ENCODE measurements at regions not wholly inside any gene's neighbourhood (a gene's known extent, or its start where the extent isn't known, plus 50 kb on each side); places are given as distances from the start of the nearest gene placed in this dataset.

DNA sequence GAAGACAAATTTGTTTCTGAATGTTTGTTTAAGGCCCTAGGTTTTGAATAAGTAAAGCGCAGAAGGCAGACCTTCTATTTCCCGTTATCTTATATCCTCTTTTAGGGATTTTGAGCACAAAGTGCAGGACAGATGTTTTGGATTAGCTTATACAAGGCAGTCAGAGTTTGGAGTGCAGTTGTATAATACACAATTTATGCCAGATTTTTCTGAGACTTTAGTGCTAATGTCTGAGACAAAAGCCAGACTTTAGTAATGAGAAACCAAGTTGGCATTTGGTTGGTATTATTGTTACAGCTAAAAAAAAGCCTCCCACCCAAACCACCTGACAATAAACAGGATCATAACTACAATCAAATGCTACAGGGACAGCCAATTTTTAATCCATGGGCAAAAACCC, 309.9 kb upstream of the SATB1 start:
- H3K4me3 Mint-ChIP-seq = no peak overlapping the region
- no peak overlapping the region for H3K27ac Mint-ChIP-seq
- ATAC-seq (ENCODE audit: low read depth) (no peak), DNase-seq (no peak)
- peaks cover 41% of the 10 kb centered on the region for H3K36me3 Mint-ChIP-seq
- POLR2A ChIA-PET = interaction anchor here (2.3 kb wide), 1 partner anchor 8 kb away, joined by 6 read pairs; no protein-coding TSS in a partner anchor
- H3K9me3 Mint-ChIP-seq = peaks cover 10% of the 10 kb centered on the region
- peaks cover 56% of the 10 kb centered on the region for H3K4me1 Mint-ChIP-seq
- no peaks in the 10 kb centered on the region for H3K27me3 Mint-ChIP-seq

DNA sequence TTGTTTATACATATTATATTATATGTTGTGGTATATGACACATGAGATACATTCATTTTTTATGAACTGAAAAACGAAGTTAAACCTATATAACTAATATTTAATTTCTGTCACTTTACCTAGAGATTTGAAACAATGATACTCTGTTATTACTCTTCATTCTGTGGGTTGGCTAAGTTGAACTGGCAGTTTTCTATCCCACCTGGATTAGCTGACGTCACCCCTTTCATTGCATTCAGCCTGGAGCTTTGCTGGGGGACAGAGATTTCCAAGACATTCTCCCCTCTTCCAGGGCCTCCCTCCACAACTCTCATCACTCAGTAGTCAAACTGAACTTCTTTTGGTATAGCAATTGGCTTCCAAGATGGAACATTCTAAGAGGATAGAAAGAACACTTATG, 309.2 kb upstream of the SATB1 start:
- POLR2A ChIA-PET = no interaction called here
- no peak for DNase-seq
- Mint-ChIP-seq H3K36me3 (peaks cover 41% of the 10 kb centered on the region), H3K4me1 (peaks cover 54% of the 10 kb centered on the region), H3K9me3 (peaks cover 10% of the 10 kb centered on the region), H3K27ac (no peak overlapping the region), H3K27me3 (no peaks in the 10 kb centered on the region), H3K4me3 (no peak overlapping the region)
- no peak for ATAC-seq (ENCODE audit: low read depth)

DNA sequence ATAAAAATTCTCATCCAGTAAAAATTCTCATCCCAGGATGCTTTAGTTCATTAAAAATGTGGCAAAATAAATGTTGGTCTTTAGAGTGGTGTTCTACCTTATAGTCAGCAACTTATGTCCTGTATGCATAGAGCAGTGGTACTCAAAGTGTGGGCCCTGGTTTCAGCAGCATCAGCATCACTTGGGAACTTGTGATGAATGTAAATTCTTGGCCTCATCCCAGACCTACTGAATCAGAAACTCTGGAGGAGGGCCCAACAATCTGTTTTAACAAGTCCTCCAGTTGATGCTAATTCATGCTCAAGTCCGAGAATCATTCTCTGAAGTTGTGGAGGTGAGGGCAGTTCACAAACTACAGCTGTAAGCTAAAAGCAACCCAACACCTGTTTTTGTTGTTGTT, 307.3 kb upstream of the SATB1 start:
- Mint-ChIP-seq H3K36me3 (peaks cover 38% of the 10 kb centered on the region), H3K4me1 (peaks cover 46% of the 10 kb centered on the region), H3K4me3 (no peak overlapping the region), H3K27me3 (no peaks in the 10 kb centered on the region), H3K27ac (no peak overlapping the region), H3K9me3 (peaks cover 10% of the 10 kb centered on the region)
- ATAC-seq (ENCODE audit: low read depth) (no peak), DNase-seq (no peak)
- POLR2A ChIA-PET = no interaction called here

DNA sequence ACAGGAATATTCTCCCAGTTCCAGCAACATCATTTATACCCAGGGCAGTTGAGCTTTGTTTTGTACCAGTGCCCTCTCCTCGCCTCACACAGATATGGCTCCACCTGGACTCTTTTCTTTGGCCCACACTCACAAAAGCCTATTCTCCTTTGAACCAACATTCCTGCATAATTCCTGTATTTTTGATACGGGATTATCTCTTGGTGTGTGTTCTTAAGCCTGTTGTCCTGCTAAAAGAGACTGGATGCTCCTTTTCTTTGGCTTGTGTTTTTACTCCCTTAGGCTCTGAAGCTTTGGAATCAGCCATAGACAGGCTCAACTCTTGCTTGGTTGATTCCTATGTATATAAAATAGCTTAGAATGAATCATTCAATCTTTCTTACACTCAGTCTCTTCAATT, 305.4 kb upstream of the SATB1 start:
- no peak for DNase-seq
- POLR2A ChIA-PET = interaction anchor here (1.0 to 1.1 kb wide), 2 partner anchors 14 to 27 kb away, joined by 3 to 5 read pairs; no protein-coding TSS in a partner anchor
- ATAC-seq (ENCODE audit: low read depth) = no peak
- H3K4me1 Mint-ChIP-seq = peaks cover 53% of the 10 kb centered on the region
- H3K27ac Mint-ChIP-seq = no peak overlapping the region
- no peaks in the 10 kb centered on the region for H3K27me3 Mint-ChIP-seq
- peaks cover 30% of the 10 kb centered on the region for H3K36me3 Mint-ChIP-seq
- peaks cover 8% of the 10 kb centered on the region for H3K9me3 Mint-ChIP-seq
- H3K4me3 Mint-ChIP-seq = no peak overlapping the region

DNA sequence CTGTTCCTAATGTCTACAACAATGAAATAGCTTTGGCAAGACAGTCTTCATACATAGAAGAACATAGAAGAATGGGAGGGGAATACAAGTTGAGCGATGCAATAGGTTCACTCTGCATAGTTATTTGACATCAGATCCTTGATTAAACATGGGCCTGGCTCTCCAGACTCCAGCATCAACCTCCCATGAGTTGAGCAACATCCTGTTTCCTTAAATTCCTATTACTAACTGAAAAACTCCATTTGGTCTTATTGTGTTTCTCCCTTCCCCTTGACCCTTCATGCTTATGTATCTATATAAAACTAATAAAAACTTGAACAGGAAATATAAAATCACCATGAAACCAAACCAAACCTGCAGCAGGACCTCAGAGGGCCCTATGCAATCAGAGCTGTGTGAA, 304.5 kb upstream of the SATB1 start:
- peaks cover 22% of the 10 kb centered on the region for H3K36me3 Mint-ChIP-seq
- peaks cover 59% of the 10 kb centered on the region for H3K4me1 Mint-ChIP-seq
- POLR2A ChIA-PET = interaction anchor here (1.0 to 1.1 kb wide), 2 partner anchors 13 to 28 kb away, joined by 3 to 5 read pairs; no protein-coding TSS in a partner anchor
- no peak for ATAC-seq (ENCODE audit: low read depth)
- no peak overlapping the region for H3K27ac Mint-ChIP-seq
- no peak overlapping the region for H3K4me3 Mint-ChIP-seq
- peaks cover 4% of the 10 kb centered on the region for H3K9me3 Mint-ChIP-seq
- DNase-seq = no peak
- H3K27me3 Mint-ChIP-seq = no peaks in the 10 kb centered on the region

DNA sequence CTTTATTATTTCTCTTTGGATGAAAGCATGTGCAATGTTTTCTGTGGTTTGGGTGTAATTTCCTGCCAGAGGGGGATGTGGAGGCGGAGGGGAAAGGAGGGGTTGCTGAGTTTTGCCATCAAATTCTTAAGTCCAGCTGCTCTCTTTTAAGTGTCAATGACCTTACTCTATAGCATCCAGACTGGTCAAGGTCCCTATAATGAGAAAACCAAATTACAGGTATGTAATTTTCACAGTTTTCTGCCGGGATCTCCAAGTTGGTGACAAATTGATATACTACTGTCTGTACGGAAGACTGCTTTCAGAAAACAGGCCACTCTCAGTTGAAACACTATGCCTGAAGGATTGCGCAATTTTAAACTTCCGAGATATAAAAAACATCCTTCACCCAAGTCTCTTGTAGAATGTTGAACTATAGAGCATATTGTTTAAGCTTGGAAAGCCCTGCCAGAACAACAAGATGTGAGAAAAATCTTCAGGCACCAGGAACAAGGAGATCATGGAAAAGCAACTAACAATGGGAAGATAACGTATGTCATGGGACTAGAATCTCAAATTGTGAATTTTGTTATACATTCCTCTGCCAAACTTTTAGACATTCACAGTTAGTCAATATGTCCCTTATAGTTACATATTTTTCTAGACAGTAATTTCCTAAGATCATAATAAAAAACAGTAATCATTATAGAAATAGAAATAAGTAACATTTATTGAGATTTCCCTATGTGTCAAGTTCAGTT, 300.7 kb upstream of the SATB1 start:
- POLR2A ChIA-PET = interaction anchor here (0.6 to 5.4 kb wide), 7 partner anchors 10 to 363 kb away, joined by 3 to 32 read pairs (median 8); no protein-coding TSS in a partner anchor
- Mint-ChIP-seq H3K4me1 (peaks cover 67% of the 10 kb centered on the region), H3K27me3 (no peaks in the 10 kb centered on the region), H3K9me3 (no peaks in the 10 kb centered on the region), H3K27ac (peak overlapping the region; percentile 97), H3K4me3 (peak overlapping the region; percentile 90), H3K36me3 (peaks cover 19% of the 10 kb centered on the region)
- DNase-seq (no peak), ATAC-seq (ENCODE audit: low read depth) (peak; percentile 66)

DNA sequence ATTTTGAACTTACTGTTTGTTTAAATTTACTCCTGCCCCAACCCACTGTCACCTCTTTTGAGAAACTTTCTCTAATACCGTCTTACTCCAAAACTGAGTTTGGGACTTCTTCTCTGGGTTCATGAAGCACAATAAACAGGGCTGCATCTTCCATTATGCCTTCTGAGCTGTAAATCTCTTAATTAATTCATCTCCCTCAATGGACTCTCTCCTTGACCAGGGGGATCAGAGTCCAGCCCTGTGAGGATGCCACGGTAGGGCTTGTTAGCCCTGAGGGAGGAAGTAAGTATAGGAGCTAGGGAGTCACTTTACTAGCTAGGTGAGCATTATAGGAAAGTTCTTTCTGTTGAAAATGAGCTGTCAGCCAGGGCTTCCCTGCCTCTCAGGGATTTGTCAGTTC, 299.3 kb upstream of the SATB1 start:
- POLR2A ChIA-PET = interaction anchor here (0.6 to 5.4 kb wide), 12 partner anchors 8 to 310 kb away, joined by 3 to 32 read pairs (median 4); no protein-coding TSS in a partner anchor
- H3K36me3 Mint-ChIP-seq = peaks cover 27% of the 10 kb centered on the region
- H3K27me3 Mint-ChIP-seq = no peaks in the 10 kb centered on the region
- DNase-seq (no peak), ATAC-seq (ENCODE audit: low read depth) (peak; percentile 24)
- peak overlapping the region; percentile 97 for H3K27ac Mint-ChIP-seq
- H3K4me1 Mint-ChIP-seq = peaks cover 60% of the 10 kb centered on the region
- peak overlapping the region; percentile 90 for H3K4me3 Mint-ChIP-seq
- peaks cover 1% of the 10 kb centered on the region for H3K9me3 Mint-ChIP-seq

DNA sequence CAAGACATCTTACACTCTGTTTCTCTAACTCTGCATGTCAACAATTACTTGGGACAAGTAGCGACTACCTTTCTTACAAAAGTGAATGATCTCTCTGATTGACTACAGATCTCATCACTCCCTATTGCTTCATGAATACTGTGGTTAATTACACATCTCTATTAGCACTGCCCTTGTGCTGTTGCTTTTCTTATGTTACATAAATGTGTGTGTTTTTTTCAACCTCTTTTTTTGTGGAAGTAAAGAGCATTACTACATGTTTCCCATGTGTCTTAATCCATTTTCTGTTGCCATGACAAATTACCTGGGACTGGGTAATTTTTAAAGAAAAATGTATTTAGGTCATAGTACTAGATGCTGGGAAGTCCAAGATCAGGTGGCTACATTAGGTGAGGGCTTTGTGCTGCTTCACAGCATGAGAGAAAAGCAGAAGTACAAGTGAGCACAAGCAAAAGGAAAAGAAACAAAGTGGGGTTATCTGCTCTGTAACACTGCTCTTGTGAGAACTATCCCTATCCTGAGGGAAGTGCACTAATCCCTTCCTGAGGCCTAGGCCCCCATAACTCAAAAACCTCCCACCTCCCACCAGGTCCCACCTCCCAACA, 298.2 kb upstream of the SATB1 start:
- DNase-seq (no peak), ATAC-seq (ENCODE audit: low read depth) (no peak)
- peaks cover 4% of the 10 kb centered on the region for H3K9me3 Mint-ChIP-seq
- H3K36me3 Mint-ChIP-seq = peaks cover 32% of the 10 kb centered on the region
- peaks cover 67% of the 10 kb centered on the region for H3K4me1 Mint-ChIP-seq
- POLR2A ChIA-PET = interaction anchor here (1.1 to 5.4 kb wide), 5 partner anchors 7 to 287 kb away, joined by 3 to 32 read pairs (median 18); no protein-coding TSS in a partner anchor
- H3K27ac Mint-ChIP-seq = peak overlapping the region; percentile 97
- no peaks in the 10 kb centered on the region for H3K27me3 Mint-ChIP-seq
- H3K4me3 Mint-ChIP-seq = peak overlapping the region; percentile 90

DNA sequence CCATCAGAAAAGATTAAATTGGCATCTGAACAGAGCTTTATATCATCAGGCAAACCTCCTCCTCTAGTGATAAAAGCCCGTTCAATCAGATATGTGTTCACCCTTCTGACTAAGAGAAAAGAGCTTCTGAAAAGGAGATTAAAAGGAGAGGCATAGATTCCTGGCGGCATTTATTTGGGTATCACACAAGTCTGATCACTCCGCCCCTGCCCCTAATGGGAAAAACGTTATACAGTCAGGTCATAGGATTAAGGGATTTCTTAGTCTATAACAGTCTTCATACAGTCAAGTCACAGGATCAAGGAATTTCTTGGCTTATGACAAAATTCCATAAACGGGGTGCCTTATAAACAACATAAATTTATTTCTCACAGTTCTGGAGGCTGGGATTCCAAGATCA, 295.4 kb upstream of the SATB1 start:
- POLR2A ChIA-PET = interaction anchor here (1.5 to 1.9 kb wide), 2 partner anchors 18 to 275 kb away, joined by 4 to 10 read pairs; no protein-coding TSS in a partner anchor

DNA sequence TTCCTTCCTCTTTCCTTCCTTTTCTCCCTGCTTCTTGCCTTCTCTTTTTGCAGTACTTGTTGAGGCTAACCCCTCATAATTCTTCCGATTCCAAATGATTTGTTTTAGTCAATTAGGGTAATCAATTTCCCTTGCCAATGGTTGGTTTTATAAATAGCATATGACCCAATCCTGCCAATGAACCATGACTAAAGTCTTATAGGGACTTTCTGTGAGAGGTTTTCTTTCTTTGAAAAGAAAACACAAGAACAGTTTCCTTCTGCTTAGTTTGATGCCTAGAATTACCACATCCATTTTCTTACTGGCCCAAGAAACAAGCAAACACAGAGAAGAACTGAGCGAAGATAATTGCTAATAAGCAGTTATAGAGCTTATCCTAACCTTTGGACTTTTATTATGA, 292.5 kb upstream of the SATB1 start:
- Mint-ChIP-seq H3K4me3 (peak overlapping the region; percentile 75), H3K36me3 (peaks cover 29% of the 10 kb centered on the region), H3K9me3 (peaks cover 4% of the 10 kb centered on the region), H3K27me3 (no peaks in the 10 kb centered on the region), H3K27ac (peak overlapping the region; percentile 95), H3K4me1 (peaks cover 59% of the 10 kb centered on the region)
- POLR2A ChIA-PET = interaction anchor here (1.1 to 4.9 kb wide), 7 partner anchors 8 to 294 kb away, joined by 4 to 80 read pairs (median 18); no protein-coding TSS in a partner anchor
- ATAC-seq (ENCODE audit: low read depth) (peak; percentile 44), DNase-seq (no peak)

More for the DNA sequence above, 295.4 kb upstream of the SATB1 start:
- Mint-ChIP-seq H3K4me1 (peaks cover 66% of the 10 kb centered on the region), H3K4me3 (no peak overlapping the region), H3K27ac (no peak overlapping the region), H3K9me3 (peaks cover 4% of the 10 kb centered on the region), H3K27me3 (no peaks in the 10 kb centered on the region), H3K36me3 (peaks cover 21% of the 10 kb centered on the region)
- DNase-seq (no peak), ATAC-seq (ENCODE audit: low read depth) (no peak)

DNA sequence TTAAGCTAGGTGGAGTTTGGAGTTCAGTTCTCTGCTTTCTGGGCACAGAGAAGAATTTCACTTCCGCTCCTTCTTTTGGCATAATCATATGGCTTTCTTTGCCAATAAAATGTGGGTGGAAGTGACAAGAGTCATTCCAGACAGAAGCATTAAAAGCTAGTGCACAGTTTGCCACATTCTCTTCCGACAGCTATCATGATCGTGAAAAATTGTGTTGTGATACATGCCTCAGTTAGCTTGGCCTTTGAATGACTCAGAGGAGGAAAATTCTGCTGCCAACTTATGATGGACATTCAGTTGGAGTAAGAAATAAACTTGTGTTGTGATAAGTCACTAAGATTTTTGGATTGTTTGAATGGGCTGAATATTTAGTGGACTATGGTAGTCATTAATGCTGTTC, 291.7 kb upstream of the SATB1 start:
- Mint-ChIP-seq H3K27ac (peak overlapping the region; percentile 95), H3K27me3 (no peaks in the 10 kb centered on the region)

DNA sequence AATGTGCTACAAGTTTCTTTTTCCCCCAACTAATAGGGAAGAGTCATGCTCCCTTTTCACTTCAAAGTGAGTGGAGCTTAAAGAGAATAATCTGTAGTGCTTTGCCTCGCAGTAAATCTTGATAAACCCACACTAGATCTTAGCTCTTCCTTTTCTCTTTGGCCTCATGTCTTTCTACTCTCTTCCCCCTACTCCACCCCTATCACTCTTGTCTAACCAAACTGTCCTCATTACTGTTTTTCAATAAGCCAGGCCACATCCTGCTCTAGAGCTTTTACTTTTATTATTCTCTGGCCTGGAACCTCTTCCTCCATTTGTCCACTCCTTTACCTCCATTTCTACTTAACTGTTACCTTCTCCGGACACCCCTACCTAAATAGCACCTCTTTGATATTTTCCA, 291.0 kb upstream of the SATB1 start:
- no peak for DNase-seq
- peak overlapping the region; percentile 95 for H3K27ac Mint-ChIP-seq
- peak; percentile 55 for ATAC-seq (ENCODE audit: low read depth)
- no peaks in the 10 kb centered on the region for H3K27me3 Mint-ChIP-seq
- peaks cover 65% of the 10 kb centered on the region for H3K4me1 Mint-ChIP-seq
- peaks cover 4% of the 10 kb centered on the region for H3K9me3 Mint-ChIP-seq
- peaks cover 31% of the 10 kb centered on the region for H3K36me3 Mint-ChIP-seq
- POLR2A ChIA-PET = interaction anchor here (0.7 to 4.9 kb wide), 14 partner anchors 9 to 295 kb away, joined by 3 to 80 read pairs (median 5); no protein-coding TSS in a partner anchor
- H3K4me3 Mint-ChIP-seq = peak overlapping the region; percentile 75

More for the DNA sequence above, 291.7 kb upstream of the SATB1 start:
- peaks cover 62% of the 10 kb centered on the region for H3K4me1 Mint-ChIP-seq
- peaks cover 29% of the 10 kb centered on the region for H3K36me3 Mint-ChIP-seq
- peaks cover 4% of the 10 kb centered on the region for H3K9me3 Mint-ChIP-seq
- POLR2A ChIA-PET = interaction anchor here (1.1 to 4.9 kb wide), 12 partner anchors 8 to 296 kb away, joined by 3 to 80 read pairs (median 5); no protein-coding TSS in a partner anchor
- peak overlapping the region; percentile 75 for H3K4me3 Mint-ChIP-seq
- ATAC-seq (ENCODE audit: low read depth) (no peak), DNase-seq (no peak)

DNA sequence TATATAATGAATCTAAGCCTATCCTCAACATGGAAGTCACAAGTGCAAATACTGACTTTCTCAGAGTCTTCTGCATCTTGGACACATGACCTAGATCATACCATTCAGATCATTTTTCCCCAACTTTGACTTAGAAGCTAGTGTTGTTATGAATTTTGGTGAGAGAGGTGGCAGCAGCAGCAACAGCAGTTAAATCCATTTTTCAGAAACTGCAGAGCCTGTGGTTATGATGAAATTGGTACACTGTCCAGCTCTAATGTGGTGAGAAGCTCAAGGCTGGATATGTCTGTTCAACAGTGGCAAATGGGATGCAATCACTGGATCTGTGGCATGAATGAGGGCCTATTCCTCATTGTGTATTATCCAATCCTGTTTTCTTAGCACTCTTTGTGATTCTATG, 290.1 kb upstream of the SATB1 start:
- Mint-ChIP-seq H3K27ac (peak overlapping the region; percentile 95), H3K36me3 (peaks cover 26% of the 10 kb centered on the region), H3K9me3 (peaks cover 4% of the 10 kb centered on the region), H3K4me3 (peak overlapping the region; percentile 75), H3K4me1 (peaks cover 67% of the 10 kb centered on the region), H3K27me3 (no peaks in the 10 kb centered on the region)
- DNase-seq (no peak), ATAC-seq (ENCODE audit: low read depth) (no peak)
- POLR2A ChIA-PET = interaction anchor here (0.8 to 4.9 kb wide), 8 partner anchors 10 to 294 kb away, joined by 4 to 80 read pairs (median 7); no protein-coding TSS in a partner anchor

Measured in activated naive CD8-positive, alpha-beta T cell treated with anti-CD3 and anti-CD28 coated beads, Interleukin-2, amount 10 ng/mL, durations not matched to agents 7 days and 5 days (primary cell).